Lung (tissue), 11 donors: ENCODE measurements at regions not wholly inside any gene's neighbourhood (a gene's known extent, or its start where the extent isn't known, plus 50 kb on each side); places are given as distances from the start of the nearest gene placed in this dataset.

Source experiments
- ATAC-seq: fragments of 200-7000 bp; cut with Tn5 transposase; one replicate; pipeline ENCODE4 v1.9.1; 2020; ENCODE audit warnings: moderate number of reproducible peaks; ENCODE audit not compliant: insufficient read depth, low FRiP score
- DNase-seq, 3 donors: peaks; one replicate each; pipeline ENCODE4 v3.0.0-alpha.2; 2013 to 2017
- H3K27ac ChIP-seq, 2 donors: one replicate each; pipeline ENCODE4 v1.5.1; 2013; ENCODE audit warnings: mild to moderate bottlenecking in 2 of 2, moderate library complexity in 2 of 2, control low read depth in 1 of 2, inconsistent platforms in 1 of 2, low read depth in 1 of 2, low read length in 1 of 2
- H3K27me3 ChIP-seq, 3 donors: one replicate each; pipeline ENCODE4 v1.5.1; 2013; ENCODE audit warnings: low read length in 2 of 3; ENCODE audit not compliant: control insufficient read depth in 3 of 3, insufficient read depth in 3 of 3
- H3K36me3 ChIP-seq, 4 donors: one replicate each; pipeline ENCODE4 v1.5.1; 2013; ENCODE audit warnings: low read length in 4 of 4, mild to moderate bottlenecking in 1 of 4, moderate library complexity in 1 of 4; ENCODE audit not compliant: control insufficient read depth in 4 of 4, insufficient read depth in 4 of 4
- H3K4me1 ChIP-seq, 5 donors: one replicate each; pipeline ENCODE4 v1.5.1; 2013; ENCODE audit warnings: low read length in 5 of 5, mild to moderate bottlenecking in 2 of 5, moderate library complexity in 1 of 5; ENCODE audit not compliant: control insufficient read depth in 5 of 5, insufficient read depth in 5 of 5
- H3K4me3 ChIP-seq: one replicate; pipeline ENCODE4 v1.5.1; 2013; ENCODE audit warnings: mild to moderate bottlenecking, control low read depth, moderate library complexity
- H3K9ac ChIP-seq, 2 donors: one replicate each; pipeline ENCODE4 v1.5.1; 2013; ENCODE audit warnings: low read length in 2 of 2, control low read depth in 1 of 2; ENCODE audit not compliant: insufficient read depth in 1 of 2
- H3K9me3 ChIP-seq, 4 donors: one replicate each; pipeline ENCODE4 v1.5.1; 2013; ENCODE audit warnings: low read length in 3 of 4, mild to moderate bottlenecking in 1 of 4, moderate library complexity in 1 of 4; ENCODE audit not compliant: control insufficient read depth in 4 of 4, insufficient read depth in 3 of 4
- CTCF ChIP-seq: IDR thresholded peaks from 2 replicates; pipeline ENCODE4 v1.5.1; 2012; ENCODE audit warnings: mild to moderate bottlenecking; ENCODE audit errors: control extremely low read depth, extremely low read depth
- WGBS, 2 donors: extraction: QIAGEN DNeasy Blood & Tissue Kit; methylation state at CpG; one replicate each; pipeline ENCODE4 v1.1.7; 2013; 5-methylcytosine and 5-hydroxymethylcytosine counted together
- donor health status: control.
- donor health status: control.
- donor health status: Bipolar disorder and iron deficiency.
- donor health status: healthy.
- donor health status: DM: yes; HTN: yes; CAD: no.

GRCh38 chr3:82581350-82581749 is 819.9 kb upstream of the GBE1 start:
- DNase-seq: no peak
- no peaks in the 10 kb centered on the region for H3K4me1 ChIP-seq
- WGBS, 2 donors: 75 to 83% methylated on average over 3 of the region's 3 CpGs
- ATAC-seq: no peak
- H3K9ac ChIP-seq: no peak overlapping the region
- H3K27me3 ChIP-seq: no peaks in the 10 kb centered on the region
- no peak overlapping the region for H3K4me3 ChIP-seq
- no peak overlapping the region for H3K27ac ChIP-seq
- TF ChIP-seq CTCF: no peak
- no peaks in the 10 kb centered on the region for H3K9me3 ChIP-seq
- H3K36me3 ChIP-seq: no peaks in the 10 kb centered on the region

DNA sequence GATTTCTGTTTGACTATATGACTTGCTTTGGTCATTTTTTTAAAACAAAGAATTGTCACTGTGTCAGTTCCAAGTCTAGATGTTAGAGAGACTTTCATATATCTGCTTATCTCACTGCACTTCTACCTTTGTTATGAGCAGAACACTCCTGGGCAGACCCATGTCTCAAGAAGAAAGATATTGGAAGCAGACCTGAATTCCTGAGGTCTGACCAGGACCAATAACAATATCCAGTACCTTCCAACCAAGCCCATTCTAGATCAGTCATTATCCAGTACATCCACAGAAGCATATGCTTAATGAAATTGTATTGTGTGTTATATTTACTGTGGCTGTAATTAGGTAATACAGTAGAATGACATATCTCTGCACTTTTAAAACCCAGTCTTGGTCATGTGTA is 811.3 kb upstream of the GBE1 start:
- no peak overlapping the region for H3K27ac ChIP-seq
- DNase-seq (no peak), ATAC-seq (no peak)
- H3K27me3 ChIP-seq: no peaks in the 10 kb centered on the region
- no peak overlapping the region for H3K4me3 ChIP-seq
- no peak overlapping the region for H3K9ac ChIP-seq
- no peaks in the 10 kb centered on the region for H3K36me3 ChIP-seq
- H3K4me1 ChIP-seq: no peaks in the 10 kb centered on the region
- H3K9me3 ChIP-seq: no peaks in the 10 kb centered on the region
- TF ChIP-seq CTCF: no peak

GRCh38 chr3:82568776-82569338 is 807.4 kb upstream of the GBE1 start:
- Histone ChIP-seq H3K27me3 (no peaks in the 10 kb centered on the region), H3K36me3 (no peaks in the 10 kb centered on the region), H3K27ac (no peak overlapping the region), H3K4me3 (no peak overlapping the region), H3K4me1 (no peaks in the 10 kb centered on the region), H3K9ac (no peak overlapping the region), H3K9me3 (peaks cover 0 to 6% (median 2%) of the 10 kb centered on the region in 4 donors)
- 62 to 74% methylated on average over 3 of the region's 3 CpGs for WGBS, 2 donors
- ATAC-seq (no peak), DNase-seq (no peak)
- no peak for TF ChIP-seq CTCF

DNA sequence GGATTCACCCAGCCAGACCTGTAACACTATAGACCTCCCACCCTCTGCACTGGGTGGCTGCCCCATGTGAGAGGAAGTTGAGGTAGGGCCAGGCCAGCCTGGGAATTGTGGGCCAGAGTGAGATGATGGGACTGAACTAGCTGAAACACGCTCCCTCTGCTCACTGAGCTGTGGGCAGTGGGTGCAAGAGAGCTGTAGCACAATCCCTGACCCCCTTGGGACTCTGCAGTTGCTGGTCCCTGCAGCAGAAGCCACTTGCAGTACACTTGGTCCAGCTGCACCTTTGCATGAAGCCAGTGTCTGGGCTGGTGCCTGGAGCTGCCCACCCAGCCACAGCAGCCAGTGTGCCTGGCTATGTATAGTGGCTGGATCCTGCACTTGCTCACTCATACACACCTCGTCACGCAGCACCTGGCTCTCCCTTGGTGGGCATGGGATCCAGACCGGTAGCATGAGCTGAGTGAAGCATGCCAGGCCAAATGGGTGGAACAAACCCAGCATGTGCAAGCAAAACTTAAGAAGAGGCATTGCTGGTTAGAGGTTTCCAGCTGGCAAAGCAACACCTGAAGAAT is 805.7 kb upstream of the GBE1 start:
- H3K36me3 ChIP-seq: no peaks in the 10 kb centered on the region
- peaks cover 0 to 6% (median 2%) of the 10 kb centered on the region in 4 donors for H3K9me3 ChIP-seq
- no peak for DNase-seq
- H3K4me3 ChIP-seq: no peak overlapping the region
- no peak overlapping the region for H3K27ac ChIP-seq
- no peaks in the 10 kb centered on the region for H3K4me1 ChIP-seq
- TF ChIP-seq CTCF: no peak
- no peak overlapping the region for H3K9ac ChIP-seq
- WGBS, 2 donors: 87 to 89% methylated on average over 4 of the region's 4 CpGs
- ATAC-seq: no peak
- H3K27me3 ChIP-seq: no peaks in the 10 kb centered on the region
